ENCODE measurements at regions not wholly inside any gene's neighbourhood (a gene's known extent, or its start where the extent isn't known, plus 50 kb on each side); places are given as distances from the start of the nearest gene placed in this dataset.

DNA sequence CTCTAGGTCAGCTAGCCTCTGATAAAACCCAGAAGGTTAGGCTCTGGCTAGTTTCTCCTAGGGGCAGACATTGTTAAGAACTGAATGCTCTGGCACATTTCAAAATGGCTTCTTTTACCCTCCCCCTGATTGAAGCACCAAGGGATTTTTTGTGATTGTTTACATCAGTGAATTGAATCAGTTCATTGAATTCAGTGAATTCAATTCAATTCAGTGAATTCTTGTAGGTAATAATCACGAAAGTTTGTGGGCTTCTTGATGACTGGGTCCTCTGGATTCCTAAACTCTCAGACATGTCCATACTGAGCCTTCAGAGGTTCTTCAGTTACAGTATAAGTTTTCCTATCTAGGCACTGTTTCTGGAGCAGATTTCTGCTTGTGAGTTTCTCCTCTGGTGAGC lies 135.2 kb upstream of the ELAC2 start:
- no peak for TF ChIP-seq TAF1 (IDR thresholded peaks at IDR 0.05; ENCODE audit: borderline replicate concordance, insufficient read depth, low read length)
- TF ChIP-seq, protein P1, sequence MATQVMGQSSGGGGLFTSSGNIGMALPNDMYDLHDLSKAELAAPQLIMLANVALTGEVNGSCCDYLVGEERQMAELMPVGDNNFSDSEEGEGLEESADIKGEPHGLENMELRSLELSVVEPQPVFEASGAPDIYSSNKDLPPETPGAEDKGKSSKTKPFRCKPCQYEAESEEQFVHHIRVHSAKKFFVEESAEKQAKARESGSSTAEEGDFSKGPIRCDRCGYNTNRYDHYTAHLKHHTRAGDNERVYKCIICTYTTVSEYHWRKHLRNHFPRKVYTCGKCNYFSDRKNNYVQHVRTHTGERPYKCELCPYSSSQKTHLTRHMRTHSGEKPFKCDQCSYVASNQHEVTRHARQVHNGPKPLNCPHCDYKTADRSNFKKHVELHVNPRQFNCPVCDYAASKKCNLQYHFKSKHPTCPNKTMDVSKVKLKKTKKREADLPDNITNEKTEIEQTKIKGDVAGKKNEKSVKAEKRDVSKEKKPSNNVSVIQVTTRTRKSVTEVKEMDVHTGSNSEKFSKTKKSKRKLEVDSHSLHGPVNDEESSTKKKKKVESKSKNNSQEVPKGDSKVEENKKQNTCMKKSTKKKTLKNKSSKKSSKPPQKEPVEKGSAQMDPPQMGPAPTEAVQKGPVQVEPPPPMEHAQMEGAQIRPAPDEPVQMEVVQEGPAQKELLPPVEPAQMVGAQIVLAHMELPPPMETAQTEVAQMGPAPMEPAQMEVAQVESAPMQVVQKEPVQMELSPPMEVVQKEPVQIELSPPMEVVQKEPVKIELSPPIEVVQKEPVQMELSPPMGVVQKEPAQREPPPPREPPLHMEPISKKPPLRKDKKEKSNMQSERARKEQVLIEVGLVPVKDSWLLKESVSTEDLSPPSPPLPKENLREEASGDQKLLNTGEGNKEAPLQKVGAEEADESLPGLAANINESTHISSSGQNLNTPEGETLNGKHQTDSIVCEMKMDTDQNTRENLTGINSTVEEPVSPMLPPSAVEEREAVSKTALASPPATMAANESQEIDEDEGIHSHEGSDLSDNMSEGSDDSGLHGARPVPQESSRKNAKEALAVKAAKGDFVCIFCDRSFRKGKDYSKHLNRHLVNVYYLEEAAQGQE (IDR thresholded peaks at IDR 0.05; ENCODE audit: insufficient read depth in 1 of 2, low read depth in 2 of 2, low read length in 2 of 2) = no peak
- no peak for TF ChIP-seq FOXP2 (optimal IDR thresholded peaks at IDR 0.05; ENCODE audit: borderline replicate concordance, extremely low read depth, extremely low read length, insufficient read depth)
- no peak for TF ChIP-seq SIN3A (IDR thresholded peaks at IDR 0.05; ENCODE audit: borderline replicate concordance, insufficient read depth, low read length)
- TF ChIP-seq POLR2AphosphoS5 (IDR thresholded peaks at IDR 0.05; ENCODE audit: low read depth, low read length) = no peak

DNA sequence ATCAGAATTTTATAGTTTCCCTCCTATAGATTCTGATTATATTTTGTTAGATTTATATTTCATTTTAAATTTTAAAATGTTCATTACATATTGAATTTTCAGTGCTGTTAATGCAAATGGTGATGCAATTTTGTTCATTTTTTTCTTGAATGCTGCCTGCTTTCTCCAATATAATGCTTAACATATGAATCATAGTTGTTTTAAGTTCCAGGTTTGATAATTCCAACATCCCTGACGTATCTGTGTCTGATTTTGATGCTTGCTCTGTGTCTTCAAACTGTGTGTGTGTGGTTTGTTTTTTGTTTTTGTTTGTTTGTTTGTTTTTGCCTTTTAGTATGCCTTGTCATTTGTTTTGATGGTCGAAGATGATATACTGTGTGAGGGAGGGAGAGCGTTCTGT lies 134.7 kb upstream of the ELAC2 start:
- no peak for TF ChIP-seq FOXP2 (optimal IDR thresholded peaks at IDR 0.05; ENCODE audit: borderline replicate concordance, extremely low read depth, extremely low read length, insufficient read depth)
- TF ChIP-seq, protein P1 (IDR thresholded peaks at IDR 0.05; ENCODE audit: insufficient read depth in 1 of 2, low read depth in 2 of 2, low read length in 2 of 2) = no peak
- no peak for TF ChIP-seq SIN3A (IDR thresholded peaks at IDR 0.05; ENCODE audit: borderline replicate concordance, insufficient read depth, low read length)
- no peak for TF ChIP-seq TAF1 (IDR thresholded peaks at IDR 0.05; ENCODE audit: borderline replicate concordance, insufficient read depth, low read length)
- TF ChIP-seq POLR2AphosphoS5 (IDR thresholded peaks at IDR 0.05; ENCODE audit: low read depth, low read length) = no peak

DNA sequence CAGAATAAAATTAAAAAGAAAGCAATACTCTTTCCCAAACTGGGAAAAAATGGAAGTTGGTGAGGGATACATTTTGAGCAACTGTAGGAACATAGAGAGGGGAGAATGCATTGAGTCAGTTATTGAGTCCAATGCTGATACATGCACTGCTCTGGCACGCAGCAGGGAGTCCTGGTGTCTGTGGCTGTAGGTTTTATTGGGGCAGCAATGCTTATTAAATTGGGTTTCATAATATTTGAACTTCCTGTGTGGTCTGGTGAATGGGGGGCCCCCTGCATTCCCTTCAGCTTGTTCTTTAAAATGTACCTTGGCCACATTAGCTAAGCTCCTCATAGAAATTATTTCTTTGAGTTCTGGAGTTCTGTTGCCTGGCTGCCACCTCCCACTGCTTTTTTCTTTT lies 125.2 kb upstream of the ELAC2 start:
- TF ChIP-seq SIN3A (IDR thresholded peaks at IDR 0.05; ENCODE audit: borderline replicate concordance, insufficient read depth, low read length) (no peak), TAF1 (IDR thresholded peaks at IDR 0.05; ENCODE audit: borderline replicate concordance, insufficient read depth, low read length) (no peak), POLR2AphosphoS5 (IDR thresholded peaks at IDR 0.05; ENCODE audit: low read depth, low read length) (no peak), FOXP2 (optimal IDR thresholded peaks at IDR 0.05; ENCODE audit: borderline replicate concordance, extremely low read depth, extremely low read length, insufficient read depth) (no peak)
- TF ChIP-seq, protein P1 (IDR thresholded peaks at IDR 0.05; ENCODE audit: insufficient read depth in 1 of 2, low read depth in 2 of 2, low read length in 2 of 2) = no peak

DNA sequence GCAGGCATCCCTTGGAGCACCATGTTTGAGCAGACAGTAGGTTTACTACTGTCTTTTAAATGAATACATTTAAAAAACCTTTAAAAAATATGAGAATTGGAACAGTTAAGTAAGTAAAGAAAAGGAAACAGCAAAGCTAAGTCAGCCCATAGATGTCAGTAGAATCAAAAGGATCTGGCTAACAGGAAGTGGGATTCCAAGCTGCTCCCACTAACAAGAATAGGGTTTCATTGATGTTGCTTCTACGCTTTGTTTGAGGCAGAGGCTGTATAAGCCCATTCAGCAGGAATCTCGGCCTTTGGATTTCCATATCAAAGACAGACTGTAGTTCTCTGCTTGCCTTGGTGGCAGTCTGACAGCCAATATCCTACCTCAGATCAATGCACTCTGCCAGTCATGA lies 122.9 kb upstream of the ELAC2 start:
- TF ChIP-seq FOXP2 (optimal IDR thresholded peaks at IDR 0.05; ENCODE audit: borderline replicate concordance, extremely low read depth, extremely low read length, insufficient read depth) = no peak
- TF ChIP-seq POLR2AphosphoS5 (IDR thresholded peaks at IDR 0.05; ENCODE audit: low read depth, low read length) = no peak
- no peak for TF ChIP-seq SIN3A (IDR thresholded peaks at IDR 0.05; ENCODE audit: borderline replicate concordance, insufficient read depth, low read length)
- TF ChIP-seq TAF1 (IDR thresholded peaks at IDR 0.05; ENCODE audit: borderline replicate concordance, insufficient read depth, low read length) = no peak
- TF ChIP-seq, protein P1 (IDR thresholded peaks at IDR 0.05; ENCODE audit: insufficient read depth in 1 of 2, low read depth in 2 of 2, low read length in 2 of 2) = no peak

DNA sequence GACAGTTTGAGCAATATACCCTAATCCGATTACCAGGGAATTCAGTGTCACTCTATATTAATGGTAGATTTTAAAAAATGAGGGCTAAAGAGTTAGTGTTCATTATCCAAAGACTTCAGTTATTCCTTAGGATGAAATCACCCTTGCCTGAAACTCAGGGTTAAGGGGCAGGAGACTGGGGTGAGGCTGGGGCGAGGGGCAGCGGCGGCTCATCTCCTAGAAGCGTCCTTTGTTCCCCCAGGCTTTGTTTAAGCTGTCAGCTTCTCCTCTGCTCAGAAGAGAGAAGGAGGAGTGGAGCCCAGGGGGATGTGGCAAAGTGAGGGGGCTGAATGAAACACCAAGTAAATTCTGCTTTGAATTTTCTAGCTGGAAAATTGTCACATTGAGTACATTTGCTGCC lies 117.7 kb upstream of the ELAC2 start:
- TF ChIP-seq, protein P1 (IDR thresholded peaks at IDR 0.05; ENCODE audit: insufficient read depth in 1 of 2, low read depth in 2 of 2, low read length in 2 of 2) = no peak
- TF ChIP-seq SIN3A (IDR thresholded peaks at IDR 0.05; ENCODE audit: borderline replicate concordance, insufficient read depth, low read length) (no peak), TAF1 (IDR thresholded peaks at IDR 0.05; ENCODE audit: borderline replicate concordance, insufficient read depth, low read length) (no peak), POLR2AphosphoS5 (IDR thresholded peaks at IDR 0.05; ENCODE audit: low read depth, low read length) (no peak), FOXP2 (optimal IDR thresholded peaks at IDR 0.05; ENCODE audit: borderline replicate concordance, extremely low read depth, extremely low read length, insufficient read depth) (no peak)
